ENCODE measurements at regions not wholly inside any gene's neighbourhood (a gene's known extent, or its start where the extent isn't known, plus 50 kb on each side); places are given as distances from the start of the nearest gene placed in this dataset.

GRCh38 chr3:74862476-74862875 lies 248.0 kb upstream of the CNTN3 start:
- no peak overlapping the region for H3K27ac Mint-ChIP-seq (ENCODE audit: unreplicated experiment)
- H3K27me3 Mint-ChIP-seq (ENCODE audit: unreplicated experiment): no peaks in the 10 kb centered on the region
- TF ChIP-seq CTCF (IDR thresholded peaks at IDR 0.05; ENCODE audit: unreplicated experiment): no peak
- CTCF ChIA-PET: no interaction called here
- peaks cover 7% of the 10 kb centered on the region for H3K4me1 Mint-ChIP-seq (ENCODE audit: low read depth, unreplicated experiment)
- intact Hi-C loops (cut with micrococcal nuclease; ENCODE audit: unreplicated experiment): no loop called here
- BruUV-seq (replicated peaks): no TSS peak
- H3K4me3 Mint-ChIP-seq (ENCODE audit: low read depth, unreplicated experiment): no peak overlapping the region
- peaks cover 18% of the 10 kb centered on the region for H3K9me3 Mint-ChIP-seq (ENCODE audit: low read depth, unreplicated experiment)
- no peak for DNase-seq
- H3K36me3 Mint-ChIP-seq (ENCODE audit: insufficient read depth, unreplicated experiment): no peaks in the 10 kb centered on the region

- H3K27me3 Mint-ChIP-seq (ENCODE audit: unreplicated experiment): no peaks in the 10 kb centered on the region
- BruUV-seq (replicated peaks): no TSS peak
- H3K9me3 Mint-ChIP-seq (ENCODE audit: low read depth, unreplicated experiment): peaks cover 20% of the 10 kb centered on the region
- no peaks in the 10 kb centered on the region for H3K36me3 Mint-ChIP-seq (ENCODE audit: insufficient read depth, unreplicated experiment)
- peaks cover 7% of the 10 kb centered on the region for H3K4me1 Mint-ChIP-seq (ENCODE audit: low read depth, unreplicated experiment)
- intact Hi-C loops (cut with micrococcal nuclease; ENCODE audit: unreplicated experiment): no loop called here
- DNase-seq: no peak
- no peak overlapping the region for H3K4me3 Mint-ChIP-seq (ENCODE audit: low read depth, unreplicated experiment)
- no peak for TF ChIP-seq CTCF (IDR thresholded peaks at IDR 0.05; ENCODE audit: unreplicated experiment)
- H3K27ac Mint-ChIP-seq (ENCODE audit: unreplicated experiment): no peak overlapping the region
- CTCF ChIA-PET: no interaction called here
Observed at GRCh38 chr3:74861211-74861610, 246.8 kb upstream of the CNTN3 start.

- intact Hi-C loops (cut with micrococcal nuclease; ENCODE audit: unreplicated experiment): no loop called here
- no TSS peak for BruUV-seq (replicated peaks)
- CTCF ChIA-PET: no interaction called here
- H3K4me3 Mint-ChIP-seq (ENCODE audit: low read depth, unreplicated experiment): no peak overlapping the region
- H3K4me1 Mint-ChIP-seq (ENCODE audit: low read depth, unreplicated experiment): peaks cover 7% of the 10 kb centered on the region
- peaks cover 17% of the 10 kb centered on the region for H3K9me3 Mint-ChIP-seq (ENCODE audit: low read depth, unreplicated experiment)
- no peak for DNase-seq
- TF ChIP-seq CTCF (IDR thresholded peaks at IDR 0.05; ENCODE audit: unreplicated experiment): no peak
- H3K36me3 Mint-ChIP-seq (ENCODE audit: insufficient read depth, unreplicated experiment): no peaks in the 10 kb centered on the region
- no peak overlapping the region for H3K27ac Mint-ChIP-seq (ENCODE audit: unreplicated experiment)
- no peaks in the 10 kb centered on the region for H3K27me3 Mint-ChIP-seq (ENCODE audit: unreplicated experiment)
Observed at GRCh38 chr3:74858086-74858485, 243.6 kb upstream of the CNTN3 start.

GRCh38 chr3:74850381-74850780 lies 235.9 kb upstream of the CNTN3 start:
- Mint-ChIP-seq H3K4me3 (ENCODE audit: low read depth, unreplicated experiment) (no peak overlapping the region), H3K9me3 (ENCODE audit: low read depth, unreplicated experiment) (peaks cover 13% of the 10 kb centered on the region), H3K27ac (ENCODE audit: unreplicated experiment) (no peak overlapping the region), H3K36me3 (ENCODE audit: insufficient read depth, unreplicated experiment) (no peaks in the 10 kb centered on the region), H3K27me3 (ENCODE audit: unreplicated experiment) (no peaks in the 10 kb centered on the region), H3K4me1 (ENCODE audit: low read depth, unreplicated experiment) (no peaks in the 10 kb centered on the region)
- CTCF ChIA-PET: no interaction called here
- intact Hi-C loops (cut with micrococcal nuclease; ENCODE audit: unreplicated experiment): no loop called here
- TF ChIP-seq CTCF (IDR thresholded peaks at IDR 0.05; ENCODE audit: unreplicated experiment): no peak
- DNase-seq: no peak
- BruUV-seq (replicated peaks): no TSS peak

- peaks cover 13% of the 10 kb centered on the region for H3K9me3 Mint-ChIP-seq (ENCODE audit: low read depth, unreplicated experiment)
- no peaks in the 10 kb centered on the region for H3K4me1 Mint-ChIP-seq (ENCODE audit: low read depth, unreplicated experiment)
- no peak for DNase-seq
- BruUV-seq (replicated peaks): no TSS peak
- intact Hi-C loops (cut with micrococcal nuclease; ENCODE audit: unreplicated experiment): no loop called here
- H3K27me3 Mint-ChIP-seq (ENCODE audit: unreplicated experiment): no peaks in the 10 kb centered on the region
- CTCF ChIA-PET: no interaction called here
- no peak overlapping the region for H3K4me3 Mint-ChIP-seq (ENCODE audit: low read depth, unreplicated experiment)
- H3K27ac Mint-ChIP-seq (ENCODE audit: unreplicated experiment): no peak overlapping the region
- no peaks in the 10 kb centered on the region for H3K36me3 Mint-ChIP-seq (ENCODE audit: insufficient read depth, unreplicated experiment)
- TF ChIP-seq CTCF (IDR thresholded peaks at IDR 0.05; ENCODE audit: unreplicated experiment): no peak
Observed at GRCh38 chr3:74847093-74847492, 232.6 kb upstream of the CNTN3 start.
